Breast epithelium (tissue), 3 donors: ENCODE measurements at regions not wholly inside any gene's neighbourhood (a gene's known extent, or its start where the extent isn't known, plus 50 kb on each side); places are given as distances from the start of the nearest gene placed in this dataset.

Source experiments
- POLR2A ChIP-seq: fragments of 450-650 bp; IDR thresholded peaks from one replicate; pipeline ENCODE4 v1.6.1; 2016; ENCODE audit warnings: antibody characterized with exemption, mild to moderate bottlenecking, moderate library complexity
- TF ChIP-seq, protein P1 (sequence below), 3 donors: fragments of 450-650 bp; IDR thresholded peaks; one replicate each; pipeline ENCODE4 v1.5.1; 2016 to 2017; ENCODE audit warnings: antibody characterized with exemption in 3 of 3, mild to moderate bottlenecking in 3 of 3, moderate library complexity in 3 of 3

DNA sequence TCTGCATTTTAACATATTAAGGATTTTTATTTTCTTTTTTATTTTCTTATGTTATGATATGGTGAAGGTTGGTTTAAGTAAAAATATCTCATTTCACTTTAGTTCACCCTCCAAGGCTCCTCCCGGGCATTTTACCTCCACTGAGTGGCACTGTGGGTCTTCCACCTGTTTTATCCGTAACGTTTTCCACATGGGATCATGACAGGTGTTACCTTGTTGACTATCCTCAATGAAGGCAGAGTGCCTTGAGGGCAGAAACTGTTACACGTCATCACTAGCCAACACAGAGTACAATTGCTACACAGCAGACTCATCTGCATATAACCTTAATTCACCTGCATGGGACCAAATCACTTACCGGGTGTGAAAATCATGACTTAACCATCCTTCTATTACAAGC, 105.8 kb downstream of the GEMIN8 start:
- TF ChIP-seq POLR2A: no peak
- TF ChIP-seq, protein P1, sequence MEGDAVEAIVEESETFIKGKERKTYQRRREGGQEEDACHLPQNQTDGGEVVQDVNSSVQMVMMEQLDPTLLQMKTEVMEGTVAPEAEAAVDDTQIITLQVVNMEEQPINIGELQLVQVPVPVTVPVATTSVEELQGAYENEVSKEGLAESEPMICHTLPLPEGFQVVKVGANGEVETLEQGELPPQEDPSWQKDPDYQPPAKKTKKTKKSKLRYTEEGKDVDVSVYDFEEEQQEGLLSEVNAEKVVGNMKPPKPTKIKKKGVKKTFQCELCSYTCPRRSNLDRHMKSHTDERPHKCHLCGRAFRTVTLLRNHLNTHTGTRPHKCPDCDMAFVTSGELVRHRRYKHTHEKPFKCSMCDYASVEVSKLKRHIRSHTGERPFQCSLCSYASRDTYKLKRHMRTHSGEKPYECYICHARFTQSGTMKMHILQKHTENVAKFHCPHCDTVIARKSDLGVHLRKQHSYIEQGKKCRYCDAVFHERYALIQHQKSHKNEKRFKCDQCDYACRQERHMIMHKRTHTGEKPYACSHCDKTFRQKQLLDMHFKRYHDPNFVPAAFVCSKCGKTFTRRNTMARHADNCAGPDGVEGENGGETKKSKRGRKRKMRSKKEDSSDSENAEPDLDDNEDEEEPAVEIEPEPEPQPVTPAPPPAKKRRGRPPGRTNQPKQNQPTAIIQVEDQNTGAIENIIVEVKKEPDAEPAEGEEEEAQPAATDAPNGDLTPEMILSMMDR (IDR thresholded peaks at IDR 0.05): no peak
